DOHH2 (cell line): ENCODE measurements at regions not wholly inside any gene's neighbourhood (a gene's known extent, or its start where the extent isn't known, plus 50 kb on each side); places are given as distances from the start of the nearest gene placed in this dataset.

Experiments used
- EZH2phosphoT487 ChIP-seq: fragments of 200-600 bp; sonication (generic); IDR thresholded peaks from 2 replicates; pipeline ENCODE4 v1.6.1; 2017; ENCODE audit warnings: borderline replicate concordance, mild to moderate bottlenecking, antibody characterized with exemption, low read length, moderate library complexity, mixed read lengths
- TF ChIP-seq, protein P1 (sequence below): fragments of 200-600 bp; sonication (generic); IDR thresholded peaks from one replicate; pipeline ENCODE4 v1.5.1; 2014; ENCODE audit warnings: antibody characterized with exemption, mild to moderate bottlenecking, low read depth, low read length; ENCODE audit not compliant: poor library complexity, severe bottlenecking

DNA sequence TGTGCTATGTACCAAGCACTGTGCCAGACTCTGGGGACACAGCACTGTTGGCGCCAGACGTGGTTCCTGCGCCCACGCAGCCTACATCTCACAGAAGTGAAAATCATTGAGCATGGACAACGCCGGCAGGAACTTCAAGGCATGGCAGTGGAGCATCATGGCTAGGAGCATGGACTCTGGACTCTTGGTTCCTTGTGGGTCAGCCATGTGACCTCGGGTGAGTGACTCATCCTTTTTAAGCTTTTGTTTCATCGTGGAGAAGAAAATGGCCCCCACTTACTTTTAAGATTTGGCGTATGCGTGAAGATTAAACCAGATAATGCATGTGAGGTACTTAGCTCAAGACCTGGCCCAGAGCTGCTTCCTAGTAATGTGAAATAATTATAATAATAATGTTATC is 988.5 kb downstream of the UQCRFS1 start:
- TF ChIP-seq, protein P1, sequence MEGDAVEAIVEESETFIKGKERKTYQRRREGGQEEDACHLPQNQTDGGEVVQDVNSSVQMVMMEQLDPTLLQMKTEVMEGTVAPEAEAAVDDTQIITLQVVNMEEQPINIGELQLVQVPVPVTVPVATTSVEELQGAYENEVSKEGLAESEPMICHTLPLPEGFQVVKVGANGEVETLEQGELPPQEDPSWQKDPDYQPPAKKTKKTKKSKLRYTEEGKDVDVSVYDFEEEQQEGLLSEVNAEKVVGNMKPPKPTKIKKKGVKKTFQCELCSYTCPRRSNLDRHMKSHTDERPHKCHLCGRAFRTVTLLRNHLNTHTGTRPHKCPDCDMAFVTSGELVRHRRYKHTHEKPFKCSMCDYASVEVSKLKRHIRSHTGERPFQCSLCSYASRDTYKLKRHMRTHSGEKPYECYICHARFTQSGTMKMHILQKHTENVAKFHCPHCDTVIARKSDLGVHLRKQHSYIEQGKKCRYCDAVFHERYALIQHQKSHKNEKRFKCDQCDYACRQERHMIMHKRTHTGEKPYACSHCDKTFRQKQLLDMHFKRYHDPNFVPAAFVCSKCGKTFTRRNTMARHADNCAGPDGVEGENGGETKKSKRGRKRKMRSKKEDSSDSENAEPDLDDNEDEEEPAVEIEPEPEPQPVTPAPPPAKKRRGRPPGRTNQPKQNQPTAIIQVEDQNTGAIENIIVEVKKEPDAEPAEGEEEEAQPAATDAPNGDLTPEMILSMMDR: no peak
- TF ChIP-seq EZH2phosphoT487: no peak
